ENCODE measurements at regions not wholly inside any gene's neighbourhood (a gene's known extent, or its start where the extent isn't known, plus 50 kb on each side); places are given as distances from the start of the nearest gene placed in this dataset.

DNA sequence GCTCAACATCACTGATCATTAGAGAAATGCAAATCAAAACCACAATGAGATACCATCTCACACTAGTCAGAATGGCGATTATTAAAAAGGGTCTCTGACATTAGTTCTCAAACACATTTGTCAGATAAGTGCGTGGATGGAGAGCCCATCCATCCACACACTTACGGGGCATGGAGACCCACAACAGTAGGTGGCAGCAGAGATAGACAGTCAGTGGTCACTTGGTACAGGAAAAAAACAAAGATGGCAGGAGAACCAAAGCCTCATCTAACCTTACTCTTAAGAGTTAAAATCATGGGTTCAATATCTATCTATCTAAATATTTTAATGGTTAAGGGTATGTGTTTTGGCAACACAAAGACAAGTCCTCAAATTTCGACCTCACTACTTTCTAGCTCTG, 1378.7 kb upstream of the C9orf72 start:
- Histone ChIP-seq H3K27me3 (ENCODE audit: control insufficient read depth, insufficient read depth, low read length) (no peaks in the 10 kb centered on the region), H3K36me3 (ENCODE audit: control insufficient read depth, insufficient read depth, low read length) (no peaks in the 10 kb centered on the region), H3K4me3 (ENCODE audit: low read depth, low read length) (no peak overlapping the region)
- DNase-seq (ENCODE audit: low read depth), result no peak
- TF ChIP-seq, protein P1, sequence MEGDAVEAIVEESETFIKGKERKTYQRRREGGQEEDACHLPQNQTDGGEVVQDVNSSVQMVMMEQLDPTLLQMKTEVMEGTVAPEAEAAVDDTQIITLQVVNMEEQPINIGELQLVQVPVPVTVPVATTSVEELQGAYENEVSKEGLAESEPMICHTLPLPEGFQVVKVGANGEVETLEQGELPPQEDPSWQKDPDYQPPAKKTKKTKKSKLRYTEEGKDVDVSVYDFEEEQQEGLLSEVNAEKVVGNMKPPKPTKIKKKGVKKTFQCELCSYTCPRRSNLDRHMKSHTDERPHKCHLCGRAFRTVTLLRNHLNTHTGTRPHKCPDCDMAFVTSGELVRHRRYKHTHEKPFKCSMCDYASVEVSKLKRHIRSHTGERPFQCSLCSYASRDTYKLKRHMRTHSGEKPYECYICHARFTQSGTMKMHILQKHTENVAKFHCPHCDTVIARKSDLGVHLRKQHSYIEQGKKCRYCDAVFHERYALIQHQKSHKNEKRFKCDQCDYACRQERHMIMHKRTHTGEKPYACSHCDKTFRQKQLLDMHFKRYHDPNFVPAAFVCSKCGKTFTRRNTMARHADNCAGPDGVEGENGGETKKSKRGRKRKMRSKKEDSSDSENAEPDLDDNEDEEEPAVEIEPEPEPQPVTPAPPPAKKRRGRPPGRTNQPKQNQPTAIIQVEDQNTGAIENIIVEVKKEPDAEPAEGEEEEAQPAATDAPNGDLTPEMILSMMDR (IDR thresholded peaks at IDR 0.05; ENCODE audit: insufficient read depth, low read length, poor library complexity, severe bottlenecking), result no peak

DNA sequence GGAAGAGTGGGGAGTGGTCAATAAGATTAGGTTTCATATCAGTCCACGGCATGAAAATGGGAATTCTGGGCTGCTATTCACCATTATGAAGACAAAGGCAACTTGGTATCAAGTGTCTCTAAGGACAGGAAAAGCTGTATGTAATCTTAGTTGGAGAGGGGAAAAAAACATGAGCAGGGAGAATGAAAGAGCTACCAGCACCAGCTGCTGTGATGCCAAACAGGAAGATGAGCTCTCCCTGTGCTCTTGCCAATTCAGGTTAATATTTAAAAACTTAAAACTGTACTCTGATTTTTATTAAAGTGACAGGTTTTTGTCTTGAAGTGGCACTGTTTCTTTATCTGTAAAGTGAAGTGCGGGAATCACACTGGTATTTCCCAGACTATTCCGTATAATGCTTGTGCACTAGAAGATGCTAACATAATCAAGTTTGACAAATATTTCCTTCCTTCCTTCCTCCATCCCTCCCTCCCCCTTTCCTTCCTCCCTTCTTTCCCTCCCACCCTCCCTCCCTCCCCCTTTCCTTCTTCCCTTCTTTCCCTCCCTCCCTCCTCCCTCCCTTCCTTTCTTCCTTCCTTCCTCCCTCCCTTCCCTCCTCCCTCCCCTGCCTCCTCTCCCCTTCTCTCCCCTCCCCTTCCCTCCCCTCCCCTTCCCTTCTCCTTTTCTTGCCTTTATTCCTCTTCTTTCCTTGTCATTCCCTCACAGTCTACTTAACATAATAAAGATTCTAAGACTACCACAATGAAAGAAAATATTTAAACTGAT, 1383.0 kb upstream of the C9orf72 start:
- H3K36me3 ChIP-seq (ENCODE audit: control insufficient read depth, insufficient read depth, low read length), result no peaks in the 10 kb centered on the region
- no peak for DNase-seq (ENCODE audit: low read depth)
- H3K4me3 ChIP-seq (ENCODE audit: low read depth, low read length), result no peak overlapping the region
- TF ChIP-seq, protein P1 (IDR thresholded peaks at IDR 0.05; ENCODE audit: insufficient read depth, low read length, poor library complexity, severe bottlenecking), result no peak
- H3K27me3 ChIP-seq (ENCODE audit: control insufficient read depth, insufficient read depth, low read length), result no peaks in the 10 kb centered on the region

DNA sequence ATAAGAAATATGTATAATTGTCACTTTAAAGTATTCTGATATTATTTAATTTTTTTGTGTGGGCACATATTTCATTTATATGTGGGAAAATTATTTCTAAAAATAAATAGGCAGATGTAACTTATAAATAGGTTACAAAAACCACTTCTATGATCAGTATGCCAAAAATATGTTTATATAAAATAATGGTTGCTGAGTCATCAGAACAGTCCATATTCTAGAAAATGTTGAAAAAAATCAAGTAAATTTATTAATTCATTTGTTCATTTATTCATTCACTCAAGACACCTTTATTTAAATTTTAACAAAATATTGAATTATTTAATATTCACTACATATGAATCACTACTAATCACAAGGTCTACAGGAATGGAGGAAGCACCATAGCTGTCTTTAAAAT, 1387.3 kb upstream of the C9orf72 start:
- no peak for DNase-seq (ENCODE audit: low read depth)
- Histone ChIP-seq H3K36me3 (ENCODE audit: control insufficient read depth, insufficient read depth, low read length) (no peaks in the 10 kb centered on the region), H3K27me3 (ENCODE audit: control insufficient read depth, insufficient read depth, low read length) (no peaks in the 10 kb centered on the region), H3K4me3 (ENCODE audit: low read depth, low read length) (no peak overlapping the region)
- TF ChIP-seq, protein P1 (IDR thresholded peaks at IDR 0.05; ENCODE audit: insufficient read depth, low read length, poor library complexity, severe bottlenecking), result no peak

- no peaks in the 10 kb centered on the region for H3K36me3 ChIP-seq (ENCODE audit: control insufficient read depth, insufficient read depth, low read length)
- TF ChIP-seq, protein P1 (IDR thresholded peaks at IDR 0.05; ENCODE audit: insufficient read depth, low read length, poor library complexity, severe bottlenecking), result no peak
Observed at GRCh38 chr9:28961623-28962022, 1388.3 kb upstream of the C9orf72 start.

DNA sequence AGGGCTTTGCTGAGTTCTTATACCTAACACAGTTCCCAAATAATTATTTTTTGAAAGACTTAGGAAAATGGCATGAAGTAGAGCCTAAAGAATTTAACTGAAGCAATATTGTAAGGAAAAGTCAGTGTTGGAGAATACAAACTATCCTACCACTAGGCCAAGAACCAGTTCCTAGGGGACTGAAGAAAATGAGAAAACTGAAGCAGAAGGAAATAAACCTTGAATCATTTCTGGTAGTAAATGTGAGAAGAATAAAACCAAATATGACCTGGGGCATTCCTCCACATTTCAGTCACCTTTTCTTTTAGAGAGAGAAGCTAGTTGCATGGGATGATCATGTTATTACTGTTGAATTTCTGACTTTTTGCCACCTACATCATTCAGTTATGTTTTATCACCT, 1393.9 kb upstream of the C9orf72 start:
- Histone ChIP-seq H3K36me3 (ENCODE audit: control insufficient read depth, insufficient read depth, low read length) (no peaks in the 10 kb centered on the region), H3K27me3 (ENCODE audit: control insufficient read depth, insufficient read depth, low read length) (no peaks in the 10 kb centered on the region), H3K4me3 (ENCODE audit: low read depth, low read length) (no peak overlapping the region)
- TF ChIP-seq, protein P1 (IDR thresholded peaks at IDR 0.05; ENCODE audit: insufficient read depth, low read length, poor library complexity, severe bottlenecking), result no peak
- DNase-seq (ENCODE audit: low read depth), result no peak

More at GRCh38 chr9:28961623-28962022, 1388.3 kb upstream of the C9orf72 start:
- DNase-seq (ENCODE audit: low read depth), result no peak
- Histone ChIP-seq H3K4me3 (ENCODE audit: low read depth, low read length) (no peak overlapping the region), H3K27me3 (ENCODE audit: control insufficient read depth, insufficient read depth, low read length) (no peaks in the 10 kb centered on the region)

DNA sequence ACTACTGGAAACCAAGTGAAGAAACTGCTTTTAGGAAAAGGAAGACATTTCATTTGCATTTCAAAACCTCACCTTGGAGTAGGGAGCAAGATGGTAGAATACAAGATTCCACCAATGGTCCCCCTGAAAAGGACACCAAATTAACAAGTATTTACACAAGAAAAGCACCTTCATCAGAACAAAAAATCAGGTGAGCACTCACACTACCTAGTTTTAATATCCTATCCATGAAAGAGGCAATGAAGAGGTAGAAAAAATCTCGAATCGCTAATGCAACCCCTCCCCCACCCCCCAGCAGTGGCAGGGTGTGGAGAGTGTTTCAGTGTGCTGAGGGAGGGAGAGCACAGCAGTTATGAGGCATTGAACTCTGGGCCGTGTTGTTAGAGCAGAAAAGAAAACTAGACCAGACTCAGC, 1397.0 kb upstream of the C9orf72 start:
- DNase-seq (ENCODE audit: low read depth), result no peak
- Histone ChIP-seq H3K4me3 (ENCODE audit: low read depth, low read length) (no peak overlapping the region), H3K27me3 (ENCODE audit: control insufficient read depth, insufficient read depth, low read length) (no peaks in the 10 kb centered on the region), H3K36me3 (ENCODE audit: control insufficient read depth, insufficient read depth, low read length) (no peaks in the 10 kb centered on the region)
- TF ChIP-seq, protein P1 (IDR thresholded peaks at IDR 0.05; ENCODE audit: insufficient read depth, low read length, poor library complexity, severe bottlenecking), result no peak

Measured in kidney epithelial cell (primary cell).